HG02870 (cell line): ENCODE measurements at regions not wholly inside any gene's neighbourhood (a gene's known extent, or its start where the extent isn't known, plus 50 kb on each side); places are given as distances from the start of the nearest gene placed in this dataset.
"Not testable (repeated sequence)": the region's sequence is repeated elsewhere in the genome, so short reads cannot be mapped to it uniquely, and the experiment has no call there.

Experiments
- ATAC-seq: cut with Tn5 transposase; IDR thresholded peaks from one replicate; pipeline ENCODE4 v1.9.1; 2021; ENCODE audit warnings: mild to moderate bottlenecking, moderate library complexity; ENCODE audit not compliant: unreplicated experiment

DNA sequence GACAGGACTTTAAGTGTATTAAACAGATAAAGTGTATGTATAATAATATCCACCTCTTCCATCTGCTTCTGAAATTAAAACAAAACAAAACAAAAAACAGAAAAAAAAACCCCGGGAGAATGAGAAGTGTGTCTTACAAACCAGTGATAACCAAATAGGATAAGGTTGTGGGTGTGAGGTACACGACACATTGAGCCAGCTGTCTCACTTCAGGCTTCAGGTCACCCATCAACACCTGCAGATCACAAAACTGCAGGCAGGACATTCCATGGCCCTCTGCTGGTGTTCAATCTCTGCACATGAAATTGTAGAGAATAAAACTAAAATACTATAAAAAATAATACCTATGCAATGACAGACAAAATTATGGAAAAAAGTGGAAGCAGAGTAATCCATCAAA, 339.9 kb downstream of the SFMBT2 start:
- no peak for ATAC-seq

DNA sequence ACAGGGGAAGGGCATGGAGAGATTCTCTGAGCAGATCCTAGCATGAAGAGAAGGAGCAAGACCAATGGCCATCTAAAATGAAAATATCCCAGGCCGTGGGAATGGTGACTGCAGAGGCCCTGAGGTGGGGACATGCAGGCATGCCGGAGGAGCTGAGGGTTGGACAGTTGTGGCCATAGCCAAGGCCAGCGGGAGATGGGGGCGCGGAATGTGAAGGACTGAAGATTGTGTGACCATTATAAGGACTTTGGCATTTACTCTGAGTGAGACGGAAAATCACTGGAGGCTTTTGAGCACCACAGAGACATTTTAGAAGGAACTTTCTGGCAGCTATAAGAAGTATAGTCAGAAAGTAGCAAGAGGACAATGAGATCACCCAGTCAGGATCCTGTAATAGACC, 341.1 kb downstream of the SFMBT2 start:
- ATAC-seq: no peak

DNA sequence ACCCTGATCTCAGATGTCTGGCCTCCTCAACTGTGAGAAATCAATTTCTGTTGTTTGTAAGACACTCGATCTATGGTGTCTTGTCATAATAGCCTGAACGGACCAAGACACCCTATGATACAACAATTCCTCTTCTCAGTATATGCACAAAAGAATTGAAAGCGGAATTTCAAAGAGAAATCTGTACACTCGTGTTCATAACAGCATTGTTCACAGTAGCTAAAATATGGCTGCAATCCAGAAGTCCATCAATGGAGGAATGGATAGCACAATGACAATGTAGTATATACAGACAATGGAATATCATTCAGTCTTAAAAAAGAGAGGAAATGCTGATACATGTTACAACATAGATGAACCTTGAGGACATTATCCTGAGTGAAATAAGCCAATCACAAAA, 354.6 kb downstream of the SFMBT2 start:
- ATAC-seq: no peak

- ATAC-seq: no peak
Measured at GRCh38 chr10:7054915-7055314, 355.9 kb downstream of the SFMBT2 start.

GRCh38 chr10:7053195-7053594, 357.6 kb downstream of the SFMBT2 start:
- no peak for ATAC-seq

- ATAC-seq: not testable (repeated sequence)
Measured at GRCh38 chr10:7050024-7050423, 360.8 kb downstream of the SFMBT2 start.

DNA sequence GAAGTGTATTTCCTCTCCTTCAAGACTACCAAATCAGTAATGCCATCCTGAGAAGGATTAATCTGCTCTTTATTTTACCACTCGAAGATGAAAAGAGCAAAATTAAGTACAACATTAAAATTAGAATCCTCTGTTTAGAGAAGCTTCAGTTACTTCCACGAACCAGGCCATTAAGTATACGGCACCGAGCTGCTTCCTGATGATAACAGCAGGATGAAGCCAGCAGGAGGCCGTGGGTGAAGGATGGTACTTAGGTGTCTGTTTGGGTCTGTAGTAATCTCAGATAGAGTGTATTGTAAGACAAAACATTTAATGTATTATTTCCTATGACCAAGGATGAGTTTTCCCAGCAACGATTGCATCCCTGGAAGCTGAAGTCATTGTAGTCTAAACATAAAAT, 362.8 kb downstream of the SFMBT2 start:
- no peak for ATAC-seq

DNA sequence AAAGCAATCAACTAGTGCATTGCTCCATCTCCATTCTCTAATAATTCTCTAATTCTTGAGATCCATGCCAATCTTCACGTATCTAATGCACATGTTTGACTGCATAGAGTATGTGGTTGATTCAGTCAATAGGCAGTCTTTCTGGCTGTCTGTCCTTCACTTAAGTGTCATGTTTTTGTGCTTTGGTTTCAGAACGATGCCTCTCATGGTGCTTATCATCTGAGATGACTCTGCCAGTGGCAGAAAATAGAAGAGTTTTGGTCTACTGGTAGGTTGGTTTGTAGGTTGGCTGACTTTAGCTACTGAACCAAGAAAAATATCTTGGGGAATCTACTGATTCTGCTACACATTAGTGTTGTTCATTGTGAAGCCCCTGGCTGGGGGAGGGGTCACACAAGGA, 364.2 kb downstream of the SFMBT2 start:
- ATAC-seq: peak; percentile 52

DNA sequence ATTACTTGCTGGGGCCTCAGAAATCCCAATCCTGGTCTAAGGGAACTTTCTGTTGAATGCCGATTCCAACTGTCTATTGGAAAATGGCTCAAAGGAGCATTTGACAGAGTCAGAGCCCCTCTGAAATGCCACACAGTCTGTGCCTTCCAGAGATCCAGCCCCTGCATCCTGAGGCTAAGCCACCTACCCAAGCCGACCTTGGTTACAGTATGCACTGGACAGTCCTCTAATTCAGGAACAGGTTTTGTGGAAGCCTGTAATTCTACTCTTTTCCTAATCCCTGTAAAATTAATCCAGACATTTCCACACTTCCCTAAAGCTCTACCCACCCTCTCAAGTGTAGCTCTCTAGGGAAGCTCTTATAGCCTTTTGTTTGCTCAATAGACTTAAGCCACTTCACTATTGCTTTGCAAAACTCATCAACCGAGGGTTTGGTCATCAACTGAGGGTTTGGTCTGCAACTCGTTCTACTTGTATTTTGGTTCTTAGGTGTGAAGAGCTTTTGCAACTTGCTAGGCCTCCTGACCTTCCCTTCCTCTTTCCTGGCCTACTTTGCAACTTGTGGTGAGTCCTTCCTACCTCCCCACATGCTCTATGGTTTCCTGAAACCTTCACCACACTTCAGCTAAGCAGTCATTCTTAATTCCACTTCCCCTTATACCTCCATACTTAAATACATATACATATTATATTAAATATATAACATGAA, 364.8 kb downstream of the SFMBT2 start:
- ATAC-seq: peak; percentile 76

DNA sequence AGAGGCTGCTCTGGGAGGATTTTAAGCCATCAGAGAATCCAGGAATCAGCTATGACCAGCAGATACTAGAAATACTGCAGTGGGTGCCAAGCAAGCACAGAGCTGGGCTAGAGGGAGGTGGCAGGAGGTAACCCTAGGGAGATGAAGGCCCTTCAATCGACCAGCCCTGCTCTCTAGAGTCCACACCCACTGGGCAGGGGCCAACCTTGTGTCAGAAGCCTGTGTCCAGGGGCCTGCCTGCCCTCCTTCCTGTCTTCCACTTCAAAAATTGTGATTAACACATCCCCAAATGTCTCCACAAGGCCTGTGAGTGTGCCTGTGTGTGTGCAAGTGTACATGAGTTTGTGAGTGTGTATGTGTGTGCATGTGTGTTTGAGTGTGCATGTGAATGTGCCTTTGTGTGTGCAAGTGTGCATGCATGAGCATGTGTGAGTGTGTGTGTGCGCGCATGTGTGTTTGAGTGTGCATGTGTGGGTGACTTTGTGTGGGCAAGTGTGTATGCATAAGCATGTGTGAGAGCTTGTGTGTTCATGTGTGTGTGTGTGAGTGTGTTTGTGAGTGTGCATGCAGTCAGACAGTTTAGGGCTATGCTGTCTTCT, 367.7 kb downstream of the SFMBT2 start:
- no peak for ATAC-seq

GRCh38 chr10:7042419-7043054, 368.3 kb downstream of the SFMBT2 start:
- no peak for ATAC-seq

DNA sequence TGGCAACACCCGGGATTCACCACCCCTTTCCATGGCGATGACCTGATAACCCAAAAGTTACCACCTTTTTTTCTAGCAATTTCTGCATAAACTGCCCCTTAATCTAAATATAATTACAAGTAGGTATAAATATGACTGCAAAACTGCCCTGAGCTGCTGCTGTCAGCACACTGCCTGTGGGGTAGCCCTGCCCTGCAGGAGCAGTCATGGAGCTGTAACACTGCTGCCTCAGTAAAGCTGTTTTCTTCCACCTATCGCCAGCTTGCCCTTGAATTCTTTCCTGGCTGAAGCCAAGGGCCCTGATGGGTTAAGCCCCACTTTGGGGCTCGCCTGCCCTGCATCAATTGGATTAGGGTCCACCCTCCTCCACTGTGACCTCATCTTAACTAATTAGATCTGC, 368.8 kb downstream of the SFMBT2 start:
- no peak for ATAC-seq

- ATAC-seq: no peak
Measured at GRCh38 chr10:7040681-7041080, 370.2 kb downstream of the SFMBT2 start.

GRCh38 chr10:7039859-7040258, 371.0 kb downstream of the SFMBT2 start:
- ATAC-seq: no peak

DNA sequence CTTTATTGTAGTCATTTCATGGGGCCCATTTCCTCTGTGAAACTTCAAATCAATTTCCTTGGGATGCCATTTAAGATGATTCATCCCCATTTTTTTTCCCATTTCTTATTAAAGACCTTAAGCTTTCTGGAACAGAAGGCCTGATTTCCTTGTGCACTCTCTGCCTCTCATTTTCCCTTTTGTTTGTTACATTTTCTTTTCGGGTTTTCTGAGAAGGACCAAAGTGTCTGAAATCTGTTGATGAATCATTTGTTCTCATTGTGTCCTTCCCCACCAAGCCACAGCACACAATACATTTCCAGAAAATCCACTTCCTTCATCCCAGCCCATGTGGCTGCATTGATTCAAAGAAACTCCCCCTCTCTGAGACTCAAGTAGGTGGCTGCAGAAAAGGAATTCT, 372.4 kb downstream of the SFMBT2 start:
- ATAC-seq: no peak

GRCh38 chr10:7037434-7037833, 373.4 kb downstream of the SFMBT2 start:
- not testable (repeated sequence) for ATAC-seq

GRCh38 chr10:7036951-7037350, 373.9 kb downstream of the SFMBT2 start:
- ATAC-seq: no peak

- no peak for ATAC-seq
Measured at GRCh38 chr10:7035126-7035761, 375.6 kb downstream of the SFMBT2 start.

DNA sequence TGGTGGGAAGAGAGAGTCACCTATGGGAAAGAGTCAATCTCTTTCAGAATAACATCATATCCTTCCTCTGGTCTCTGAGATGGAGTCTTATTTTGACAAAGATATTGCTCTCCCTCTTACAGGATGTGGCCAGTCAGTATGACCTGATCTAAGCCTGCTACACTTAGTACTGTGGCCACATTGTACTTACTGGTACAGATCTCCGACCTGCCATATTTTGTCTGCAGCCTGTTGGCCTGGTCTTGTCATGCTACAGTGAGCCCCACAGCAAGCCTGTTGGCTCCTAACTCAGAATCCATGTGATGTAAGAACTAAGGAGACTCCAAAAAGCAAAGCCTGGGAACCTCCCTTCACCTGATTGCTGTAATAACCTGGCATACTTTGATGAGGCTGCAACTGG, 377.8 kb downstream of the SFMBT2 start:
- ATAC-seq: no peak

GRCh38 chr10:7030134-7030855, 380.5 kb downstream of the SFMBT2 start:
- no peak for ATAC-seq

- ATAC-seq: no peak
Measured at GRCh38 chr10:7029672-7030071, 381.2 kb downstream of the SFMBT2 start.
